GM12878 (cell line): ENCODE measurements at regions not wholly inside any gene's neighbourhood (a gene's known extent, or its start where the extent isn't known, plus 50 kb on each side); places are given as distances from the start of the nearest gene placed in this dataset.

Source experiments
- ATAC-seq: fragments of 200-7000 bp; cut with Tn5 transposase; 3 replicates; pipeline ENCODE4 v1.9.1; 2020; ENCODE audit warnings: mild to moderate bottlenecking, moderate library complexity
- BruUV-seq: library from RNA; stranded (reverse); fragments of 400-500 nt; replicated peaks from 2 replicates; lab custom pipeline; 2021; lab: Mats Ljungman, UMichigan
- CTCF ChIA-PET: fragments of 300-600 bp; sonication (Branson Sonifier 250); formaldehyde crosslinking; extraction: SDS; loops from one replicate; lab custom pipeline; 2021; ENCODE audit warnings: inconsistent platforms; lab: Yijun Ruan, JAX
- POLR2A ChIA-PET: fragments of 350-600 bp; formaldehyde crosslinking; extraction: SDS; loops from one replicate; lab custom pipeline; 2021; ENCODE audit warnings: inconsistent platforms; lab: Charles Lee
- RAD21 ChIA-PET: fragments of 300-600 bp; sonication (Branson Sonifier 250); formaldehyde crosslinking; loops from one replicate; lab custom pipeline; 2023; ENCODE audit warnings: antibody characterized with exemption; ENCODE audit not compliant: unreplicated experiment; lab: Charles Lee
- SMC1A ChIA-PET: fragments of 300-600 bp; sonication (Branson Sonifier 250); formaldehyde crosslinking; loops from one replicate; lab custom pipeline; 2023; ENCODE audit not compliant: unreplicated experiment, uncharacterized antibody; lab: Charles Lee
- DNase-seq: peaks from one replicate; pipeline ENCODE4 v3.0.0-alpha.2; 2011; ENCODE audit warnings: low read depth, low spot score
- FAIRE-seq: peaks from 3 replicates; lab custom pipeline; 2011; peaks lifted over from hg19 to GRCh38; lab: Jason Lieb, UNC
- H2AFZ ChIP-seq: 2 replicates; pipeline ENCODE4 v1.6.0; 2011; ENCODE audit warnings: low read depth, low read length, control low read depth; ENCODE audit not compliant: control insufficient read depth
- H3K27ac ChIP-seq: 2 replicates; pipeline ENCODE4 v1.5.1; 2011; ENCODE audit warnings: control low read depth; ENCODE audit not compliant: control insufficient read depth, insufficient read depth
- H3K27me3 ChIP-seq, 2 experiments: replicated peaks in 1 of 2; 2 replicates each; pipeline versions ENCODE4 v1.6.0 to v1.6.1; 2011; ENCODE audit warnings: low read length in 1 of 2; ENCODE audit not compliant: control insufficient read depth in 2 of 2, insufficient read depth in 2 of 2
- H3K36me3 ChIP-seq, 2 experiments: 2 replicates each; pipeline ENCODE4 v1.5.1; 2011; ENCODE audit warnings: low read length in 1 of 2; ENCODE audit not compliant: control insufficient read depth in 2 of 2, insufficient read depth in 2 of 2
- H3K4me1 ChIP-seq: 2 replicates; pipeline ENCODE4 v1.6.1; 2011; ENCODE audit warnings: mild to moderate bottlenecking, low read length, moderate library complexity, mixed read lengths; ENCODE audit not compliant: control insufficient read depth, insufficient read depth
- H3K4me2 ChIP-seq: 2 replicates; pipeline ENCODE4 v1.6.0; 2011; ENCODE audit warnings: control low read depth; ENCODE audit not compliant: control insufficient read depth, insufficient read depth
- H3K4me3 ChIP-seq: fragments of 200-600 bp; sonication (generic); 2 replicates; pipeline ENCODE4 v1.5.1; 2016
- H3K79me2 ChIP-seq: 2 replicates; pipeline ENCODE4 v1.6.0; 2011; ENCODE audit warnings: low read length; ENCODE audit not compliant: control insufficient read depth, insufficient read depth
- H3K9ac ChIP-seq: 2 replicates; pipeline ENCODE4 v1.8.0; 2011; ENCODE audit warnings: low read length, control low read depth, mixed read lengths; ENCODE audit not compliant: control insufficient read depth, insufficient read depth
- H3K9me3 ChIP-seq: replicated peaks from 3 replicates; pipeline ENCODE4 v1.5.1; 2011; ENCODE audit warnings: mild to moderate bottlenecking, low read length; ENCODE audit not compliant: control insufficient read depth, insufficient read depth
- H4K20me1 ChIP-seq: 2 replicates; pipeline ENCODE4 v1.6.0; 2011; ENCODE audit not compliant: control insufficient read depth, insufficient read depth
- ASH2L ChIP-seq: fragments of 300-600, 200-600 bp; sonication (generic); IDR thresholded peaks from 2 replicates; pipeline ENCODE4 v1.6.1; 2017; ENCODE audit warnings: low read depth, mild to moderate bottlenecking, borderline replicate concordance
- ETV6 ChIP-seq, 2 experiments: fragments of 450-650 bp in 1 of 2; IDR thresholded peaks in 1 of 2; conservative IDR thresholded peaks in 1 of 2; 2 replicates each; pipeline ENCODE4 v1.6.1; 2014; ENCODE audit warnings: antibody characterized with exemption in 1 of 2, borderline replicate concordance in 1 of 2, low read depth in 1 of 2, mild to moderate bottlenecking in 1 of 2, moderate library complexity in 1 of 2
- GATAD2B ChIP-seq: fragments of 450-650 bp; conservative IDR thresholded peaks from 2 replicates; pipeline ENCODE4 v1.6.1; 2017; ENCODE audit warnings: low read depth, mild to moderate bottlenecking, moderate library complexity
- JUNB ChIP-seq: IDR thresholded peaks from 2 replicates; pipeline ENCODE4 v1.6.1; 2016; ENCODE audit warnings: antibody characterized with exemption, mild to moderate bottlenecking
- NFIC ChIP-seq: IDR thresholded peaks from 2 replicates; pipeline ENCODE4 v1.6.1; 2012; ENCODE audit warnings: low read depth, mild to moderate bottlenecking, inconsistent platforms, low read length, moderate library complexity
- SMAD5 ChIP-seq: IDR thresholded peaks from 2 replicates; pipeline ENCODE4 v1.6.1; 2016; ENCODE audit warnings: antibody characterized with exemption, low read depth
- SMARCA5 ChIP-seq: fragments of 450-650 bp; IDR thresholded peaks from 2 replicates; pipeline ENCODE4 v1.6.1; 2017; ENCODE audit warnings: mild to moderate bottlenecking
- SRF ChIP-seq, 2 experiments: IDR thresholded peaks; 2 replicates each; pipeline ENCODE4 v1.6.1; 2011; ENCODE audit warnings: low read depth in 2 of 2, low read length in 2 of 2, mild to moderate bottlenecking in 1 of 2, moderate library complexity in 1 of 2
- TARDBP ChIP-seq: IDR thresholded peaks from 2 replicates; pipeline ENCODE4 v1.6.1; 2016; ENCODE audit warnings: borderline replicate concordance
- ZBTB4 ChIP-seq: fragments of 450-650 bp; formaldehyde crosslinking; IDR thresholded peaks from 2 replicates; pipeline ENCODE4 v1.4.0; 2022; ENCODE audit warnings: mild to moderate bottlenecking, moderate library complexity
- ZNF217 ChIP-seq: fragments of 450-650 bp; IDR thresholded peaks from 2 replicates; pipeline ENCODE4 v1.6.1; 2017; ENCODE audit warnings: antibody characterized with exemption, mild to moderate bottlenecking
- WGBS: methylation state at CpG from one replicate; pipeline ENCODE4 v1.1.6; 2016; ENCODE audit warnings: low lambda C conversion rate; ENCODE audit not compliant: insufficient replicate concordance, insufficient coverage; ENCODE audit errors: missing lambda C conversion rate; 5-methylcytosine and 5-hydroxymethylcytosine counted together
- in situ Hi-C: fragments of 300-500 bp; cut with MboI; formaldehyde crosslinking; loops from 9 replicates; pipeline ENCODE4 v1.14.3; 2018; ENCODE audit warnings: mixed read lengths
- intact Hi-C: fragments of 100-400 bp; cut with micrococcal nuclease; formaldehyde crosslinking; loops from one replicate; pipeline ENCODE4 v1.14.2; 2022; ENCODE audit not compliant: unreplicated experiment
- TF ChIP-seq, protein P1 (sequence below): fragments of 150-350 bp; IDR thresholded peaks from 2 replicates; pipeline ENCODE4 v1.6.1; 2016; ENCODE audit warnings: low read depth, low read length
- TF ChIP-seq, protein P2 (sequence below): IDR thresholded peaks from 2 replicates; pipeline ENCODE4 v1.6.1; 2012; ENCODE audit warnings: low read depth, low read length, improper control_type of control experiment

DNA sequence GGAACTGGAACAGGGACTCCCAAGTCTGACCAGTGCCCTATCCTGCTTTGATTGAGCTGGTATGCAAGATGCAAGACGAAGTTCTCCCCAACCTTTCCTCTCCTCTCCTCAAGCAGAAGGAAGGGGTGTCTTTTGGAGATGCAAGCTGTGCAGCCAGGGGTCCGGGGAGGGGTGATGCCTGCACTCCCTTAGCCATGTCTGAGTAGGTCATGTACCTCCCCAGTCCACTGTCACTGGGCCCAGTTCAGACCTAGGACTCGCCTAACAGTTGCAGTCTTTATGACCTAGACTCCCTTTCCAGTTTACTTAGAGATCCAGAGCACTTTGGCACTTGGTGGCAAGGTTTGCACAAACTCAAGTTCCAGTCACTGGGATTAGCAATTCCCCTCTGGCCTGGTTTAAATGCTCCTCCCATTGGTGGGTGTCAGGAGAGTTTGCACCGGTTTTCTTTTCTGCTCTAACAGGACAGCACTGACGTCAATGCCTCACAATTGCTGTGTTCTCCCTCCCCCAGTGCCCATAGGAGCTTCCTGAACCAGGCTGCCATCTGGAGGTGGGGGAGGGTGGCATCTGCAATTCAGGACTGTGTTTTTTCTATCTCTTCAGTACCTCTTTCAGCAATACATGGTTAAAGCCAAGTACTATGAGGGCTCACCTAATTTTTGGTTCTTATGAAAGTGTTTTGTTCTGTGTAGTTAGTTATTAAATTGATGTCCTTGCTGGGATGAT is 782.2 kb downstream of the ARAP2 start (continued):
- TF ChIP-seq, protein P1, sequence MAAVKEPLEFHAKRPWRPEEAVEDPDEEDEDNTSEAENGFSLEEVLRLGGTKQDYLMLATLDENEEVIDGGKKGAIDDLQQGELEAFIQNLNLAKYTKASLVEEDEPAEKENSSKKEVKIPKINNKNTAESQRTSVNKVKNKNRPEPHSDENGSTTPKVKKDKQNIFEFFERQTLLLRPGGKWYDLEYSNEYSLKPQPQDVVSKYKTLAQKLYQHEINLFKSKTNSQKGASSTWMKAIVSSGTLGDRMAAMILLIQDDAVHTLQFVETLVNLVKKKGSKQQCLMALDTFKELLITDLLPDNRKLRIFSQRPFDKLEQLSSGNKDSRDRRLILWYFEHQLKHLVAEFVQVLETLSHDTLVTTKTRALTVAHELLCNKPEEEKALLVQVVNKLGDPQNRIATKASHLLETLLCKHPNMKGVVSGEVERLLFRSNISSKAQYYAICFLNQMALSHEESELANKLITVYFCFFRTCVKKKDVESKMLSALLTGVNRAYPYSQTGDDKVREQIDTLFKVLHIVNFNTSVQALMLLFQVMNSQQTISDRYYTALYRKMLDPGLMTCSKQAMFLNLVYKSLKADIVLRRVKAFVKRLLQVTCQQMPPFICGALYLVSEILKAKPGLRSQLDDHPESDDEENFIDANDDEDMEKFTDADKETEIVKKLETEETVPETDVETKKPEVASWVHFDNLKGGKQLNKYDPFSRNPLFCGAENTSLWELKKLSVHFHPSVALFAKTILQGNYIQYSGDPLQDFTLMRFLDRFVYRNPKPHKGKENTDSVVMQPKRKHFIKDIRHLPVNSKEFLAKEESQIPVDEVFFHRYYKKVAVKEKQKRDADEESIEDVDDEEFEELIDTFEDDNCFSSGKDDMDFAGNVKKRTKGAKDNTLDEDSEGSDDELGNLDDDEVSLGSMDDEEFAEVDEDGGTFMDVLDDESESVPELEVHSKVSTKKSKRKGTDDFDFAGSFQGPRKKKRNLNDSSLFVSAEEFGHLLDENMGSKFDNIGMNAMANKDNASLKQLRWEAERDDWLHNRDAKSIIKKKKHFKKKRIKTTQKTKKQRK = no peak

DNA sequence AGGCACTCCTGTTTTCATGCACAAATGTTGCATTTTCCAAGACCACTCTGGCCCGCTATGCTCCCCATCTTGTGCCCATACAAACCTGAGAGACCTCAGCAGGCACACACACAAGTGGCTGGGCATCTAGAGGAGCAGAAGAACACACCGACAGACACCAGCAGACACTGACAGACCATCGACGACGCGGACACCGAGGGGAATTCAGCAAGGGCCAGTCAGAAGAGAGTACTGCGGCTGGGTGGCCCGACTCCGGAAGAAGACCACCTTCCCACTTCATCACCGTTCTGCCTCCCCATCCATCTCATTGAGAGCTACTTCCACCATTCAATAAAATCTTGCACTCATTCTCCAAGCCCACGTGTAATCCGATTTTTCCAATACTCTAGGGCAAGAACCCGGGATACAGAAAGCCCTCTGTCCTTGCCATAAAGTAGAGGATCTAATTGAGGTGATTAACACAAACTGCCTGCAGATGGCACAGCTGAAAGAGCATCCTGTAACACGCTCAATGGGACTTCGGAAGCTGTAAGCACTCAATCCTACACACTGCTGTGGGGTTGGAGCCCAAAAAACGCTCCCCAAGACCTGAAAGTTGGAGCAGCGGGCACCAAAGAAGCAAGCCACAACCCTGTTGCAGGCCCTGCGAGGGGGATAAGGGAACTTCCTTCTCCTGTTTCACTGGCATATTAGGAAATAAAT is 780.9 kb downstream of the ARAP2 start:
- DNase-seq (no peak), FAIRE-seq (no peak), ATAC-seq (no peak)
- CTCF ChIA-PET = interaction anchor here (1.0 kb wide), 1 partner anchor 446 kb away, joined by 3 read pairs; no protein-coding TSS in a partner anchor
- POLR2A ChIA-PET = no interaction called here
- in situ Hi-C loops = no loop called here
- Histone ChIP-seq H3K4me2 (no peak overlapping the region), H3K4me1 (no peaks in the 10 kb centered on the region), H3K9me3 (no peaks in the 10 kb centered on the region), H2AFZ (no peak overlapping the region), H3K36me3 (no peaks in the 10 kb centered on the region), H4K20me1 (no peaks in the 10 kb centered on the region), H3K27me3 (no peaks in the 10 kb centered on the region), H3K4me3 (no peak overlapping the region), H3K27ac (no peak overlapping the region), H3K79me2 (no peaks in the 10 kb centered on the region), H3K9ac (no peak overlapping the region)
- RAD21 ChIA-PET = no interaction called here
- 36% methylated on average over 19 of the region's 19 CpGs for WGBS
- no TSS peak for BruUV-seq
- intact Hi-C loops = no loop called here
- SMC1A ChIA-PET = no interaction called here
- TF ChIP-seq ZNF217 = no peak
- TF ChIP-seq GATAD2B = no peak
- TF ChIP-seq SMARCA5 = no peak
- TF ChIP-seq ASH2L = no peak
- TF ChIP-seq JUNB = no peak
- TF ChIP-seq ETV6 (conservative IDR thresholded peaks at IDR 0.05 in 1 of 2, IDR thresholded peaks at IDR 0.05 in 1 of 2; ENCODE audit: borderline replicate concordance in 1 of 2, low read depth in 1 of 2) = no peak
- TF ChIP-seq, protein P2, sequence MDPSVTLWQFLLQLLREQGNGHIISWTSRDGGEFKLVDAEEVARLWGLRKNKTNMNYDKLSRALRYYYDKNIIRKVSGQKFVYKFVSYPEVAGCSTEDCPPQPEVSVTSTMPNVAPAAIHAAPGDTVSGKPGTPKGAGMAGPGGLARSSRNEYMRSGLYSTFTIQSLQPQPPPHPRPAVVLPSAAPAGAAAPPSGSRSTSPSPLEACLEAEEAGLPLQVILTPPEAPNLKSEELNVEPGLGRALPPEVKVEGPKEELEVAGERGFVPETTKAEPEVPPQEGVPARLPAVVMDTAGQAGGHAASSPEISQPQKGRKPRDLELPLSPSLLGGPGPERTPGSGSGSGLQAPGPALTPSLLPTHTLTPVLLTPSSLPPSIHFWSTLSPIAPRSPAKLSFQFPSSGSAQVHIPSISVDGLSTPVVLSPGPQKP = no peak
- no peak for TF ChIP-seq SRF (IDR thresholded peaks at IDR 0.05; ENCODE audit: low read depth in 2 of 2, low read length in 2 of 2)
- no peak for TF ChIP-seq SMAD5
- no peak for TF ChIP-seq ZBTB4 (CRISPR knock-in tag)
- no peak for TF ChIP-seq NFIC
- no peak for TF ChIP-seq TARDBP
